Suprapubic skin (tissue), 4 donors: ENCODE measurements at regions not wholly inside any gene's neighbourhood (a gene's known extent, or its start where the extent isn't known, plus 50 kb on each side); places are given as distances from the start of the nearest gene placed in this dataset.

Experiments
- DNase-seq, 2 donors: peaks; one replicate each; pipeline ENCODE4 v3.0.0-alpha.2; 2019; ENCODE audit warnings: low spot score in 2 of 2
- H3K27ac ChIP-seq: fragments of 200-600 bp; sonication (generic); one replicate; pipeline ENCODE4 v1.5.1; 2019
- H3K27me3 ChIP-seq: fragments of 200-600 bp; sonication (generic); one replicate; pipeline ENCODE4 v1.5.1; 2019
- H3K36me3 ChIP-seq: fragments of 200-600 bp; sonication (generic); one replicate; pipeline ENCODE4 v1.5.1; 2019
- H3K4me1 ChIP-seq: fragments of 200-600 bp; sonication (generic); one replicate; pipeline ENCODE4 v1.5.1; 2019
- H3K4me3 ChIP-seq: fragments of 200-600 bp; sonication (generic); one replicate; pipeline ENCODE4 v1.5.1; 2019; ENCODE audit warnings: mild to moderate bottlenecking
- H3K9me3 ChIP-seq: fragments of 200-600 bp; sonication (generic); one replicate; pipeline ENCODE4 v1.5.1; 2019
- EP300 ChIP-seq: sonication (generic); formaldehyde crosslinking; IDR thresholded peaks from one replicate; pipeline ENCODE4 v1.6.1; 2017; ENCODE audit warnings: antibody characterized with exemption
- POLR2A ChIP-seq, 2 donors: fragments of 450-650 bp; IDR thresholded peaks; one replicate each; pipeline ENCODE4 v1.6.1; 2017; ENCODE audit warnings: antibody characterized with exemption in 2 of 2, mild to moderate bottlenecking in 2 of 2, moderate library complexity in 2 of 2
- POLR2AphosphoS5 ChIP-seq, 3 donors: sonication (generic); formaldehyde crosslinking; IDR thresholded peaks; one replicate each; pipeline ENCODE4 v1.6.1; 2017; ENCODE audit warnings: antibody characterized with exemption in 3 of 3
- WGBS: methylation state at CpG from one replicate; pipeline ENCODE4 v1.1.5; 2018; 5-methylcytosine and 5-hydroxymethylcytosine counted together
- TF ChIP-seq, protein P1 (sequence below), 2 donors: fragments of 200-600 bp in 1 of 2; fragments of 450-650 bp in 1 of 2; sonication (generic) in 1 of 2; IDR thresholded peaks; one replicate each; pipeline ENCODE4 v1.5.1; 2016 to 2019; ENCODE audit warnings: antibody characterized with exemption in 2 of 2, mild to moderate bottlenecking in 1 of 2, moderate library complexity in 1 of 2

- Histone ChIP-seq H3K36me3 (no peaks in the 10 kb centered on the region), H3K27ac (no peak overlapping the region), H3K9me3 (no peaks in the 10 kb centered on the region), H3K4me3 (no peak overlapping the region), H3K27me3 (no peaks in the 10 kb centered on the region), H3K4me1 (peaks cover 20% of the 10 kb centered on the region)
- no peak for DNase-seq
- TF ChIP-seq POLR2AphosphoS5 (IDR thresholded peaks at IDR 0.05) (no peak), POLR2A (IDR thresholded peaks at IDR 0.05) (no peak), EP300 (no peak)
- TF ChIP-seq, protein P1, sequence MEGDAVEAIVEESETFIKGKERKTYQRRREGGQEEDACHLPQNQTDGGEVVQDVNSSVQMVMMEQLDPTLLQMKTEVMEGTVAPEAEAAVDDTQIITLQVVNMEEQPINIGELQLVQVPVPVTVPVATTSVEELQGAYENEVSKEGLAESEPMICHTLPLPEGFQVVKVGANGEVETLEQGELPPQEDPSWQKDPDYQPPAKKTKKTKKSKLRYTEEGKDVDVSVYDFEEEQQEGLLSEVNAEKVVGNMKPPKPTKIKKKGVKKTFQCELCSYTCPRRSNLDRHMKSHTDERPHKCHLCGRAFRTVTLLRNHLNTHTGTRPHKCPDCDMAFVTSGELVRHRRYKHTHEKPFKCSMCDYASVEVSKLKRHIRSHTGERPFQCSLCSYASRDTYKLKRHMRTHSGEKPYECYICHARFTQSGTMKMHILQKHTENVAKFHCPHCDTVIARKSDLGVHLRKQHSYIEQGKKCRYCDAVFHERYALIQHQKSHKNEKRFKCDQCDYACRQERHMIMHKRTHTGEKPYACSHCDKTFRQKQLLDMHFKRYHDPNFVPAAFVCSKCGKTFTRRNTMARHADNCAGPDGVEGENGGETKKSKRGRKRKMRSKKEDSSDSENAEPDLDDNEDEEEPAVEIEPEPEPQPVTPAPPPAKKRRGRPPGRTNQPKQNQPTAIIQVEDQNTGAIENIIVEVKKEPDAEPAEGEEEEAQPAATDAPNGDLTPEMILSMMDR (IDR thresholded peaks at IDR 0.05): no peak
- WGBS: 84% methylated on average over 2 of the region's 2 CpGs
These were observed 91.7 kb upstream of the FUT8 start for GRCh38 chr14:65320661-65321308.

DNA sequence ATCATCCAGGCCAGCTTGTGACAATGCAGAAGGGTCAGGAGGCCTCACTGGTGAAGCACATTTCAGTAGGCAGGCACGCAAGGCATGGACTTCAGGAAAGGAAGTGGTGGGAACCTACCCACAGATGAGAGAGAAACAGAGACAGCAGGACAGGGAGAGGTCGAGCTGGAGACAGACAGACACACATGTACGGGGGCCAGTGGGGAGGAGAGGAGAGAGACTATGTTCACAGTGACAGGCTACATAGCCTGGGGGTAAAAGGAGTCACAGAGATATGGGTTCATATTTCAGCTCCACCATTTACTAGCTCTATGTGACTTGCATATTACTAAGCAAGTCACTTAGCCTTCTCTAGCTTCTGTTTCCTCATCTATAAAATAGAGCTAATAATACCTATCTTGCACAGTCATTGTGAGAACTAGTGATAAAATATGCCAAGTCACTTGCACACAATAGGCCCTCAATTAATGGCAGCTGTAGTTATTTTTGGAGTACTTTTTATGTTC, 91.1 kb upstream of the FUT8 start:
- H3K36me3 ChIP-seq: no peaks in the 10 kb centered on the region
- peaks cover 20% of the 10 kb centered on the region for H3K4me1 ChIP-seq
- WGBS: 77% methylated on average over 3 of the region's 3 CpGs
- H3K4me3 ChIP-seq: no peak overlapping the region
- H3K27me3 ChIP-seq: no peaks in the 10 kb centered on the region
- no peak overlapping the region for H3K27ac ChIP-seq
- H3K9me3 ChIP-seq: no peaks in the 10 kb centered on the region
- DNase-seq: no peak
- TF ChIP-seq, protein P1 (IDR thresholded peaks at IDR 0.05): no peak
- TF ChIP-seq EP300 (no peak), POLR2A (IDR thresholded peaks at IDR 0.05) (no peak), POLR2AphosphoS5 (IDR thresholded peaks at IDR 0.05) (no peak)

- H3K9me3 ChIP-seq: no peaks in the 10 kb centered on the region
- peak overlapping the region; percentile 27 for H3K27ac ChIP-seq
- 100% methylated on average over 2 of the region's 2 CpGs for WGBS
- H3K27me3 ChIP-seq: no peaks in the 10 kb centered on the region
- H3K4me3 ChIP-seq: no peak overlapping the region
- TF ChIP-seq EP300 (no peak), POLR2A (IDR thresholded peaks at IDR 0.05) (no peak), POLR2AphosphoS5 (IDR thresholded peaks at IDR 0.05) (no peak)
- TF ChIP-seq, protein P1 (IDR thresholded peaks at IDR 0.05): no peak
- no peaks in the 10 kb centered on the region for H3K36me3 ChIP-seq
- H3K4me1 ChIP-seq: peaks cover 33% of the 10 kb centered on the region
- no peak for DNase-seq
These were observed 83.0 kb upstream of the FUT8 start for GRCh38 chr14:65329481-65329880.

DNA sequence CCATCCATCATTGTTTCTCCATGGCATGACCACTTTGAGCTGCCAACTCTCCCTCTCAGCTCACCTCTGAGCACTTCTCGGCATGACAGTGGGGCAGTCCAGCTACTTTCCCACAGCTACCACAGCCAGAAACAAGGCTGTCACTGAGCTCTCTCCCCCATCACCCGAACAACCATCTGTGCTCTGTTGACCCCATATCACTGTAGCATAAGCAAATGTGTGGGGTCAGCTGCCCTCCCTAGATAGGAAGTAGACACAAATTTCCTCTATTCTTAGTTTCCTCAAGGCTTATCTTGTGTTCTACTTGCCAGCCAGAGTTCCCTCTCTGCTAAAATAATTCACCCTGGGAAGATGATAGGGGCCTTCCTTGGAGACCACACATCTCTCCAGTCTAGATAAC, 82.6 kb upstream of the FUT8 start:
- DNase-seq: no peak
- Histone ChIP-seq H3K4me1 (peaks cover 38% of the 10 kb centered on the region), H3K27ac (peak overlapping the region; percentile 27), H3K36me3 (no peaks in the 10 kb centered on the region), H3K9me3 (no peaks in the 10 kb centered on the region), H3K4me3 (no peak overlapping the region), H3K27me3 (no peaks in the 10 kb centered on the region)
- TF ChIP-seq EP300: no peak
- no peak for TF ChIP-seq POLR2A (IDR thresholded peaks at IDR 0.05)
- no peak for TF ChIP-seq POLR2AphosphoS5 (IDR thresholded peaks at IDR 0.05)
- TF ChIP-seq, protein P1 (IDR thresholded peaks at IDR 0.05): no peak
- WGBS: 68% methylated on average over 2 of the region's 2 CpGs

- TF ChIP-seq EP300 (no peak), POLR2A (IDR thresholded peaks at IDR 0.05) (no peak), POLR2AphosphoS5 (IDR thresholded peaks at IDR 0.05) (no peak)
- TF ChIP-seq, protein P1 (IDR thresholded peaks at IDR 0.05): no peak
- Histone ChIP-seq H3K27me3 (no peaks in the 10 kb centered on the region), H3K36me3 (no peaks in the 10 kb centered on the region), H3K27ac (peak overlapping the region; percentile 27), H3K4me1 (peaks cover 43% of the 10 kb centered on the region), H3K9me3 (no peaks in the 10 kb centered on the region), H3K4me3 (no peak overlapping the region)
- 37% methylated on average over 1 of the region's 1 CpG for WGBS
- DNase-seq: no peak
These were observed 82.1 kb upstream of the FUT8 start for GRCh38 chr14:65330416-65330815.
